DOHH2 (cell line): ENCODE measurements at regions not wholly inside any gene's neighbourhood (a gene's known extent, or its start where the extent isn't known, plus 50 kb on each side); places are given as distances from the start of the nearest gene placed in this dataset.

Experiments
- H3F3A ChIP-seq: fragments of 200-600 bp; sonication (generic), shearing (Covaris generic); 2 replicates; pipeline ENCODE4 v1.6.0; 2016; ENCODE audit warnings: antibody characterized with exemption, mild to moderate bottlenecking; ENCODE audit not compliant: control insufficient read depth, insufficient read depth
- H3K27ac ChIP-seq: fragments of 200-600 bp; sonication (generic); 2 replicates; pipeline ENCODE4 v1.5.1; 2014; ENCODE audit warnings: low read depth, mild to moderate bottlenecking, low read length, moderate library complexity
- H3K27me3 ChIP-seq: fragments of 200-600 bp; sonication (generic); 2 replicates; pipeline ENCODE4 v1.6.1; 2014; ENCODE audit warnings: mild to moderate bottlenecking, low read length, mixed read lengths; ENCODE audit not compliant: control insufficient read depth
- H3K36me3 ChIP-seq: fragments of 200-600 bp; sonication (generic); 2 replicates; pipeline ENCODE4 v1.6.1; 2014; ENCODE audit warnings: mild to moderate bottlenecking, low read length, moderate library complexity, mixed read lengths; ENCODE audit not compliant: control insufficient read depth
- H3K4me1 ChIP-seq: fragments of 200-600 bp; sonication (generic); 2 replicates; pipeline ENCODE4 v1.6.1; 2014; ENCODE audit warnings: mild to moderate bottlenecking, low read length, mixed read lengths; ENCODE audit not compliant: control insufficient read depth
- H3K4me2 ChIP-seq: fragments of 200-600 bp; sonication (generic); 2 replicates; pipeline ENCODE4 v1.6.0; 2014; ENCODE audit warnings: mild to moderate bottlenecking, low read length, moderate library complexity
- H3K4me3 ChIP-seq: fragments of 200-600 bp; sonication (generic); 2 replicates; pipeline ENCODE4 v1.5.1; 2014; ENCODE audit warnings: mild to moderate bottlenecking, low read length, mixed read lengths
- H3K79me2 ChIP-seq: fragments of 200-600 bp; sonication (generic); 2 replicates; pipeline ENCODE4 v1.6.1; 2014; ENCODE audit warnings: mild to moderate bottlenecking, low read length, mixed read lengths; ENCODE audit not compliant: control insufficient read depth
- H3K9me2 ChIP-seq: fragments of 200-600 bp; sonication (generic); replicated peaks from 2 replicates; pipeline ENCODE4 v1.6.1; 2014; ENCODE audit warnings: mild to moderate bottlenecking, low read length, mixed read lengths; ENCODE audit not compliant: control insufficient read depth
- H3K9me3 ChIP-seq: fragments of 200-600 bp; sonication (generic); 2 replicates; pipeline ENCODE4 v1.6.1; 2014; ENCODE audit warnings: antibody characterized with exemption, low read length, mixed read lengths; ENCODE audit not compliant: control insufficient read depth, insufficient read depth
- H4K20me1 ChIP-seq: fragments of 200-600 bp; sonication (generic); 2 replicates; pipeline ENCODE4 v1.6.0; 2014; ENCODE audit warnings: low read depth, mild to moderate bottlenecking, antibody characterized with exemption, low read length, moderate library complexity; ENCODE audit not compliant: control insufficient read depth, insufficient read depth
- EZH2phosphoT487 ChIP-seq: fragments of 200-600 bp; sonication (generic); IDR thresholded peaks from 2 replicates; pipeline ENCODE4 v1.6.1; 2017; ENCODE audit warnings: borderline replicate concordance, mild to moderate bottlenecking, antibody characterized with exemption, low read length, moderate library complexity, mixed read lengths
- TF ChIP-seq, protein P1 (sequence below): fragments of 200-600 bp; sonication (generic); IDR thresholded peaks from one replicate; pipeline ENCODE4 v1.5.1; 2014; ENCODE audit warnings: antibody characterized with exemption, mild to moderate bottlenecking, low read depth, low read length; ENCODE audit not compliant: poor library complexity, severe bottlenecking

DNA sequence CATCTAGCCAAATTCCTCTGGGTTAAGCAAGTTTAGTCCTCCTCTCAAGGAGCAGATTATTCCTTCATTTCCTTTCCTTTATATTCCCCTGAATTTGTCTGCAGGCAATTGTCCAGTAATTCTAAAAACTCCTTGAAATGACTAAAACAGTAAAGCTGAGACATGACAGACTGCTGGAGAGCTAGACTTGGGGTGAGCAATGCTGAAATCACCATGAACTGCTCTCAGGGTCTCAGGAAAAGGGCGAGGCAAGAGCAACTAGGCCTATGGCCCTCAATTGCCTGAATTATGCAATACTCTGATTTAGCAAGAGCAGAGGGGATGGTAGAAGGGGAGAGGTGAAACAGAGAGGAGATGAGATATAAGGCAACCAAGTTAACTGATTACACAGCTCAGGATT lies 172.9 kb upstream of the NREP start:
- Histone ChIP-seq H3K27me3 (no peaks in the 10 kb centered on the region), H3K4me2 (no peak overlapping the region), H3K27ac (no peak overlapping the region), H3K9me2 (no peaks in the 10 kb centered on the region), H4K20me1 (no peaks in the 10 kb centered on the region), H3K9me3 (no peaks in the 10 kb centered on the region), H3K4me3 (no peak overlapping the region), H3K36me3 (no peaks in the 10 kb centered on the region), H3K4me1 (peaks cover 3% of the 10 kb centered on the region; the same call in 1 of the 2 replicates), H3F3A (no peaks in the 10 kb centered on the region), H3K79me2 (no peaks in the 10 kb centered on the region)
- TF ChIP-seq, protein P1, sequence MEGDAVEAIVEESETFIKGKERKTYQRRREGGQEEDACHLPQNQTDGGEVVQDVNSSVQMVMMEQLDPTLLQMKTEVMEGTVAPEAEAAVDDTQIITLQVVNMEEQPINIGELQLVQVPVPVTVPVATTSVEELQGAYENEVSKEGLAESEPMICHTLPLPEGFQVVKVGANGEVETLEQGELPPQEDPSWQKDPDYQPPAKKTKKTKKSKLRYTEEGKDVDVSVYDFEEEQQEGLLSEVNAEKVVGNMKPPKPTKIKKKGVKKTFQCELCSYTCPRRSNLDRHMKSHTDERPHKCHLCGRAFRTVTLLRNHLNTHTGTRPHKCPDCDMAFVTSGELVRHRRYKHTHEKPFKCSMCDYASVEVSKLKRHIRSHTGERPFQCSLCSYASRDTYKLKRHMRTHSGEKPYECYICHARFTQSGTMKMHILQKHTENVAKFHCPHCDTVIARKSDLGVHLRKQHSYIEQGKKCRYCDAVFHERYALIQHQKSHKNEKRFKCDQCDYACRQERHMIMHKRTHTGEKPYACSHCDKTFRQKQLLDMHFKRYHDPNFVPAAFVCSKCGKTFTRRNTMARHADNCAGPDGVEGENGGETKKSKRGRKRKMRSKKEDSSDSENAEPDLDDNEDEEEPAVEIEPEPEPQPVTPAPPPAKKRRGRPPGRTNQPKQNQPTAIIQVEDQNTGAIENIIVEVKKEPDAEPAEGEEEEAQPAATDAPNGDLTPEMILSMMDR = no peak
- TF ChIP-seq EZH2phosphoT487 = no peak

DNA sequence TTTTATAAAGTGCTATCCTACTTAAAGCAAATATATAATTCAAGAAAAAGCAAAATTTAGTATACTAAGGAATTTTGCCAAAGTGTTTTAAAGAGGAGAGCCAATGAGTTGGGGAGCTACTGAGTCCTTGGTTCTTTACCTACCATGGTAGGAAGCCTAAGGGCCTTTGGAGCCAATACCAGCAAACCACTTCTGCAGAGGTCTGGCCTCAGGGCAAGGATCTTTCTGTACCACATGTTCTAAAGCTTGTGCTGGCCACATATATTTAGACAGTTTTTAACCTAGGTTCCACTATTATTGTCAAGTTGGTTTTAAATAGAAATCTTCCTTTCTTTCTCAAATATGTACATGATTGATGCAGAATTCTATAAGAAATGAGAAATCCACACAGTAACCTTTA lies 172.3 kb upstream of the NREP start:
- Histone ChIP-seq H3K4me2 (no peak overlapping the region), H3K4me3 (no peak overlapping the region), H3K27ac (no peak overlapping the region), H3K4me1 (peaks cover 3% of the 10 kb centered on the region; the same call in 1 of the 2 replicates), H3K79me2 (no peaks in the 10 kb centered on the region), H3K9me3 (no peaks in the 10 kb centered on the region), H3F3A (no peaks in the 10 kb centered on the region), H3K36me3 (no peaks in the 10 kb centered on the region), H3K27me3 (no peaks in the 10 kb centered on the region), H4K20me1 (no peaks in the 10 kb centered on the region), H3K9me2 (no peaks in the 10 kb centered on the region)
- no peak for TF ChIP-seq EZH2phosphoT487

DNA sequence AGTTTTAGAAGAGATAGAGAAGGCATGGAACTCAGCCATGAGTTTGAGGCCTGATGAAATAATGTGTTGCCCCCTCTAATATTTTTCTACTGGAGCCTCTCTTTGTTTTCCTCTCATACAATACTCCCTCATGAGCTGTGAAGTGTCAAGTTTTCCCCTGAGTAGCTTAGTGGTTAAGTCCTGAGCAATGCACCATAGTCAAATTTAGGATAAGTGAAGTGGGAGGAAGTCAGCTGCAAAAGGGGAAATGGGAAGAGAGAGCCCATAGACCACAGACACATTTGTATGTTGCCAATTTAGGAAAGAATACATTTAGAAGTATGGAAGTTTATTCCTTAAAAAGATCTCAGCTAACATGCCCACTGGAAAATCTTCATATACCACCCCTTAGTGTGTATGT lies 171.5 kb upstream of the NREP start:
- Histone ChIP-seq H3K9me3 (no peaks in the 10 kb centered on the region), H3K4me1 (peaks cover 3% of the 10 kb centered on the region; the same call in 1 of the 2 replicates), H3K9me2 (no peaks in the 10 kb centered on the region), H3K27ac (no peak overlapping the region), H3K4me2 (no peak overlapping the region), H3F3A (no peaks in the 10 kb centered on the region), H3K79me2 (no peaks in the 10 kb centered on the region), H3K36me3 (no peaks in the 10 kb centered on the region), H3K4me3 (no peak overlapping the region), H3K27me3 (no peaks in the 10 kb centered on the region), H4K20me1 (no peaks in the 10 kb centered on the region)
- no peak for TF ChIP-seq EZH2phosphoT487
- TF ChIP-seq, protein P1 = no peak

DNA sequence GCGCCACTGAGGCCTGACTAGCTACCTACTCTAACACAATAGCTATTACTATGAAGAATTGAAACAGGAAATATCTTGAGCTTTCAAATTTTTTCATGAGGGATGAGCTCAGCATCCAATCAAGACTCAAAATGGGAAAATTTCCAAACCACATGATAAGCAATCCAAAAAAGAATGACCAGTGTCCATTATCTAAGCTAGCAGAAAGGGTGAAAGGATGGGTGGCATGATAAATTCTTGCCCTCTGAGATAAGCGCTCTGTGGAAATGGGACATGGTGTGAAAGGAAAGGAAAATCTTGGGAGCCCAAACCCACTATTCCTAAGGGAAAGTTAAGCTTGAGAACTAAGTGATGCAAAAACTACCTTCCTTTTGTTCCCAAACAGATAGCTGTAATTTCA lies 170.2 kb upstream of the NREP start:
- H3K27ac ChIP-seq = no peak overlapping the region
- no peaks in the 10 kb centered on the region; the same call in 1 of the 2 replicates for H3K9me2 ChIP-seq
- TF ChIP-seq EZH2phosphoT487 = no peak
- TF ChIP-seq, protein P1 = no peak
- H4K20me1 ChIP-seq = no peaks in the 10 kb centered on the region
- no peaks in the 10 kb centered on the region for H3K79me2 ChIP-seq
- H3K27me3 ChIP-seq = no peaks in the 10 kb centered on the region
- no peaks in the 10 kb centered on the region for H3K36me3 ChIP-seq
- H3K9me3 ChIP-seq = no peaks in the 10 kb centered on the region
- no peaks in the 10 kb centered on the region for H3F3A ChIP-seq
- H3K4me2 ChIP-seq = no peak overlapping the region
- no peak overlapping the region for H3K4me3 ChIP-seq
- peaks cover 3% of the 10 kb centered on the region; the same call in 1 of the 2 replicates for H3K4me1 ChIP-seq
